H1 (cell line): ENCODE measurements at regions not wholly inside any gene's neighbourhood (a gene's known extent, or its start where the extent isn't known, plus 50 kb on each side); places are given as distances from the start of the nearest gene placed in this dataset.

Experiments used
- CTCF ChIA-PET: fragments of 300-600 bp; sonication (Branson Sonifier 250); formaldehyde crosslinking; loops from one replicate; lab custom pipeline; 2021; ENCODE audit not compliant: partially characterized antibody; lab: Charles Lee
- POLR2A ChIA-PET: fragments of 300-600 bp; sonication (Branson Sonifier 250); formaldehyde crosslinking; loops from one replicate; lab custom pipeline; 2021; ENCODE audit warnings: inconsistent platforms; ENCODE audit not compliant: partially characterized antibody; lab: Charles Lee
- DNase-seq, 2 experiments: peaks; one replicate each; pipeline versions ENCODE4 v3.0.0 to v3.0.0-alpha.2; 2010 to 2022; ENCODE audit warnings: low spot score in 2 of 2, low read depth in 1 of 2, mixed read lengths in 1 of 2
- FAIRE-seq: peaks from 2 replicates; lab custom pipeline; 2011; peaks lifted over from hg19 to GRCh38; lab: Jason Lieb, UNC
- H2AFZ ChIP-seq: 2 replicates; pipeline ENCODE4 v1.8.1; 2012; ENCODE audit warnings: low read length, inconsistent platforms
- H2AK5ac ChIP-seq: 2 replicates; pipeline ENCODE4 v1.6.1; 2013; ENCODE audit warnings: low read depth, low read length
- H2BK120ac ChIP-seq: replicated peaks from 2 replicates; pipeline ENCODE3; 2013; ENCODE audit warnings: low read depth, low read length, inconsistent platforms
- H2BK12ac ChIP-seq: 2 replicates; pipeline ENCODE4 v1.6.1; 2013; ENCODE audit warnings: low read depth, low read length
- H2BK15ac ChIP-seq: 2 replicates; pipeline ENCODE4 v1.6.1; 2013; ENCODE audit warnings: low read length
- H2BK20ac ChIP-seq: 2 replicates; pipeline ENCODE4 v1.6.1; 2013; ENCODE audit warnings: low read length
- H2BK5ac ChIP-seq: 2 replicates; pipeline ENCODE4 v1.6.1; 2013; ENCODE audit warnings: low read depth, low read length
- H3K14ac ChIP-seq: 2 replicates; pipeline ENCODE4 v1.6.1; 2013; ENCODE audit warnings: inconsistent platforms; ENCODE audit not compliant: insufficient read length
- H3K18ac ChIP-seq: 2 replicates; pipeline ENCODE4 v1.6.1; 2013; ENCODE audit warnings: low read length; ENCODE audit errors: extremely low read depth
- H3K23ac ChIP-seq: 2 replicates; pipeline ENCODE4 v1.6.1; 2013; ENCODE audit warnings: inconsistent platforms; ENCODE audit not compliant: insufficient read length
- H3K23me2 ChIP-seq: 2 replicates; pipeline ENCODE4 v1.6.1; 2013; ENCODE audit warnings: low read depth, low read length
- H3K27ac ChIP-seq: 2 replicates; pipeline ENCODE4 v1.6.1; 2011; ENCODE audit warnings: low read depth, low read length, inconsistent platforms
- H3K27me3 ChIP-seq, 4 experiments: replicated peaks in 1 of 4; 1 replicate in 1 of 4; 2 replicates in 3 of 4; pipeline versions ENCODE4 v1.6.1 to v1.8.1; 2011 to 2013; ENCODE audit warnings: low read length in 3 of 4, mild to moderate bottlenecking in 3 of 4, inconsistent platforms in 2 of 4, mixed read lengths in 2 of 4, moderate library complexity in 1 of 4; ENCODE audit not compliant: control insufficient read depth in 3 of 4, insufficient read depth in 3 of 4; ENCODE audit errors: extremely low read depth in 1 of 4
- H3K36me3 ChIP-seq, 4 experiments: 2 replicates each; pipeline versions ENCODE4 v1.6.1 to v1.8.1; 2011 to 2013; ENCODE audit warnings: mild to moderate bottlenecking in 4 of 4, low read length in 3 of 4, moderate library complexity in 2 of 4, control low read depth in 1 of 4, inconsistent platforms in 1 of 4; ENCODE audit not compliant: insufficient read depth in 4 of 4, control insufficient read depth in 2 of 4
- H3K4ac ChIP-seq: replicated peaks from 2 replicates; pipeline ENCODE3; 2013; ENCODE audit warnings: low read length, low read depth, mixed read lengths, inconsistent platforms; ENCODE audit not compliant: insufficient read length
- H3K4me1 ChIP-seq, 4 experiments: replicated peaks in 1 of 4; 1 replicate in 1 of 4; 2 replicates in 3 of 4; pipeline versions ENCODE4 v1.6.1 to v1.8.1; 2011 to 2013; ENCODE audit warnings: low read length in 3 of 4, inconsistent platforms in 2 of 4, mixed read lengths in 1 of 4; ENCODE audit not compliant: insufficient read depth in 4 of 4, control insufficient read depth in 3 of 4
- H3K4me2 ChIP-seq, 2 experiments: 2 replicates each; pipeline versions ENCODE4 v1.6.1 to v1.8.1; 2011 to 2013; ENCODE audit warnings: low read depth in 2 of 2, low read length in 2 of 2, control low read depth in 1 of 2, inconsistent platforms in 1 of 2, mild to moderate bottlenecking in 1 of 2; ENCODE audit not compliant: insufficient read depth in 1 of 2
- H3K4me3 ChIP-seq, 4 experiments: fragments of 200-600, 300-600 bp in 1 of 4; sonication (generic), shearing (Covaris generic), sonication (Bioruptor Twin) in 1 of 4; 2 replicates each; pipeline versions ENCODE4 v1.5.1 to v1.8.1; 2011 to 2016; ENCODE audit warnings: low read length in 4 of 4, low read depth in 3 of 4, control low read depth in 2 of 4, inconsistent platforms in 2 of 4, mild to moderate bottlenecking in 2 of 4, mixed read lengths in 1 of 4, moderate library complexity in 1 of 4; ENCODE audit not compliant: insufficient read depth in 2 of 4; ENCODE audit errors: extremely low read depth in 1 of 4
- H3K56ac ChIP-seq: replicated peaks from 2 replicates; pipeline ENCODE3; 2013; ENCODE audit warnings: low read depth, mild to moderate bottlenecking, mixed read lengths, low read length, inconsistent platforms; ENCODE audit not compliant: insufficient read length
- H3K79me1 ChIP-seq: 2 replicates; pipeline ENCODE4 v1.6.1; 2013; ENCODE audit warnings: low read depth, low read length, control low read depth
- H3K79me2 ChIP-seq, 2 experiments: 2 replicates each; pipeline versions ENCODE4 v1.6.1 to v1.8.1; 2012 to 2013; ENCODE audit warnings: low read length in 2 of 2, mild to moderate bottlenecking in 2 of 2, inconsistent platforms in 1 of 2; ENCODE audit not compliant: insufficient read depth in 2 of 2, control insufficient read depth in 1 of 2
- H3K9ac ChIP-seq, 4 experiments: replicated peaks in 1 of 4; 1 replicate in 1 of 4; 2 replicates in 3 of 4; pipeline versions ENCODE4 v1.6.1 to v1.8.1; 2011 to 2013; ENCODE audit warnings: low read depth in 3 of 4, low read length in 3 of 4, control low read depth in 2 of 4, mild to moderate bottlenecking in 2 of 4, moderate library complexity in 2 of 4, inconsistent platforms in 1 of 4; ENCODE audit errors: extremely low read depth in 1 of 4
- H3K9me3 ChIP-seq, 2 experiments: 2 replicates each; pipeline versions ENCODE4 v1.6.1 to v1.8.1; 2012 to 2013; ENCODE audit warnings: mild to moderate bottlenecking in 2 of 2, moderate library complexity in 2 of 2, control low read depth in 1 of 2, inconsistent platforms in 1 of 2, low read depth in 1 of 2, low read length in 1 of 2, mixed read lengths in 1 of 2; ENCODE audit not compliant: insufficient read depth in 2 of 2
- H4K20me1 ChIP-seq, 2 experiments: replicated peaks in 1 of 2; 2 replicates each; pipeline versions ENCODE3 to v1.8.1; 2011 to 2013; ENCODE audit warnings: inconsistent platforms in 2 of 2, low read length in 2 of 2, mild to moderate bottlenecking in 1 of 2; ENCODE audit not compliant: insufficient read depth in 2 of 2, control insufficient read depth in 1 of 2
- H4K5ac ChIP-seq: 2 replicates; pipeline ENCODE4 v1.6.1; 2013; ENCODE audit warnings: low read length, low read depth, mixed read lengths, inconsistent platforms; ENCODE audit not compliant: insufficient read length
- H4K8ac ChIP-seq: 2 replicates; pipeline ENCODE4 v1.8.0; 2013; ENCODE audit warnings: mild to moderate bottlenecking, moderate library complexity, low read length, inconsistent platforms; ENCODE audit not compliant: insufficient read depth; ENCODE audit errors: extremely low read depth
- H4K91ac ChIP-seq: replicated peaks from 2 replicates; pipeline ENCODE3; 2013; ENCODE audit warnings: low read length, mixed read lengths, inconsistent platforms; ENCODE audit not compliant: insufficient read length
- ATF3 ChIP-seq: IDR thresholded peaks from 2 replicates; pipeline ENCODE4 v1.6.1; 2011; ENCODE audit warnings: low read depth, mild to moderate bottlenecking, low read length; ENCODE audit not compliant: insufficient read depth
- CREB1 ChIP-seq: IDR thresholded peaks from 2 replicates; pipeline ENCODE4 v1.6.1; 2012; ENCODE audit warnings: inconsistent platforms
- CTCF ChIP-seq, 3 experiments: IDR thresholded peaks; 1 replicate in 2 of 3; 2 replicates in 1 of 3; pipeline versions ENCODE4 v1.5.1 to v1.6.1; 2011; ENCODE audit warnings: low read length in 3 of 3, mild to moderate bottlenecking in 3 of 3, inconsistent platforms in 2 of 3, low read depth in 1 of 3, moderate library complexity in 1 of 3; ENCODE audit not compliant: insufficient read depth in 1 of 3; ENCODE audit errors: control extremely low read depth in 1 of 3
- GTF2F1 ChIP-seq: IDR thresholded peaks from 2 replicates; pipeline ENCODE4 v1.6.1; 2012; ENCODE audit warnings: low read depth, low read length, improper control_type of control experiment, borderline replicate concordance
- HDAC6 ChIP-seq: IDR thresholded peaks from one replicate; pipeline ENCODE4 v1.7.1; 2012; ENCODE audit warnings: low read depth, mild to moderate bottlenecking, inconsistent platforms, low read length, moderate library complexity
- NRF1 ChIP-seq: IDR thresholded peaks from 2 replicates; pipeline ENCODE4 v1.6.1; 2011; ENCODE audit warnings: mild to moderate bottlenecking, low read depth, low read length, improper control_type of control experiment
- POLR2AphosphoS5 ChIP-seq: IDR thresholded peaks from 2 replicates; pipeline ENCODE4 v1.6.1; 2011; ENCODE audit warnings: low read depth, low read length
- POU5F1 ChIP-seq: IDR thresholded peaks from 2 replicates; pipeline ENCODE4 v1.6.1; 2011; ENCODE audit warnings: low read depth, mild to moderate bottlenecking, low read length, moderate library complexity
- SIN3A ChIP-seq, 2 experiments: IDR thresholded peaks in 1 of 2; conservative IDR thresholded peaks in 1 of 2; 2 replicates each; pipeline ENCODE4 v1.6.1; 2011 to 2012; ENCODE audit warnings: low read length in 2 of 2, improper control_type of control experiment in 1 of 2, low read depth in 1 of 2, mild to moderate bottlenecking in 1 of 2
- SRF ChIP-seq: IDR thresholded peaks from 2 replicates; pipeline ENCODE4 v1.6.1; 2011; ENCODE audit warnings: mild to moderate bottlenecking, low read depth, low read length, moderate library complexity
- WGBS, 2 experiments: shearing (Covaris generic) in 1 of 2; methylation state at CpG; one replicate each; pipeline versions ENCODE4 v1.1.6 to v1.1.7; 2013 to 2015; ENCODE audit warnings: low lambda C conversion rate in 2 of 2, mixed read lengths in 2 of 2, inconsistent platforms in 1 of 2, low coverage in 1 of 2, missing lambda C conversion rate in 1 of 2; ENCODE audit not compliant: insufficient replicate concordance in 2 of 2, insufficient coverage in 1 of 2, insufficient read length in 1 of 2; ENCODE audit errors: extremely low coverage in 1 of 2, missing lambda C conversion rate in 1 of 2; 5-methylcytosine and 5-hydroxymethylcytosine counted together

- H3K14ac ChIP-seq, result no peak overlapping the region
- H3K56ac ChIP-seq, result no peak overlapping the region
- no peak overlapping the region for H3K4me3 ChIP-seq
- 89 to 100% methylated on average over 1 to 4 of the region's 4 CpGs for WGBS, 2 experiments
- no peak for DNase-seq
- no peaks in the 10 kb centered on the region for H3K27me3 ChIP-seq
- no peak overlapping the region for H2BK120ac ChIP-seq
- no peak overlapping the region for H3K4me2 ChIP-seq
- H2BK15ac ChIP-seq, result no peak overlapping the region
- H2AFZ ChIP-seq, result peak overlapping the region; percentile 66; the same call in 1 of the 2 replicates
- H3K79me2 ChIP-seq, result no peaks in the 10 kb centered on the region
- no peak overlapping the region for H3K9ac ChIP-seq
- no peak overlapping the region for H2BK12ac ChIP-seq
- no peaks in the 10 kb centered on the region for H4K20me1 ChIP-seq
- no peaks in the 10 kb centered on the region for H3K23me2 ChIP-seq
- FAIRE-seq, result no peak
- no peaks in the 10 kb centered on the region for H3K79me1 ChIP-seq
- POLR2A ChIA-PET, result no interaction called here
- no peak overlapping the region for H3K18ac ChIP-seq
- H2BK20ac ChIP-seq, result no peak overlapping the region
- CTCF ChIA-PET, result interaction anchor here (0.6 kb wide), 1 partner anchor 34 kb away, joined by 3 read pairs; no protein-coding TSS in a partner anchor
- no peak overlapping the region for H3K27ac ChIP-seq
- no peak overlapping the region for H4K5ac ChIP-seq
- H2AK5ac ChIP-seq, result no peak overlapping the region
- H4K8ac ChIP-seq, result no peak overlapping the region
- no peak overlapping the region for H2BK5ac ChIP-seq
- H3K4me1 ChIP-seq, result no peaks in the 10 kb centered on the region
- no peaks in the 10 kb centered on the region; a peak in 1 of 4 replicates for H3K9me3 ChIP-seq
- no peaks in the 10 kb centered on the region for H3K36me3 ChIP-seq
- H3K4ac ChIP-seq, result no peak overlapping the region
- no peak overlapping the region for H3K23ac ChIP-seq
- H4K91ac ChIP-seq, result no peak overlapping the region
- TF ChIP-seq CREB1 (no peak), POLR2AphosphoS5 (no peak), ATF3 (no peak), NRF1 (no peak), GTF2F1 (no peak), CTCF (IDR thresholded peaks at IDR 0.05; ENCODE audit: control extremely low read depth in 1 of 3, insufficient read depth in 1 of 3, low read depth in 1 of 3, low read length in 3 of 3) (no peak), HDAC6 (no peak), SIN3A (conservative IDR thresholded peaks at IDR 0.05 in 1 of 2, IDR thresholded peaks at IDR 0.05 in 1 of 2; ENCODE audit: low read depth in 1 of 2, low read length in 2 of 2) (no peak), POU5F1 (no peak), SRF (no peak)
Measured at GRCh38 chr3:87949189-87949878, 109.5 kb downstream of the CGGBP1 start.
